ENCODE measurements at regions not wholly inside any gene's neighbourhood (a gene's known extent, or its start where the extent isn't known, plus 50 kb on each side); places are given as distances from the start of the nearest gene placed in this dataset.

GRCh38 chr16:75841517-75841916, 115.2 kb upstream of the CPHXL start:
- TF ChIP-seq REST (IDR thresholded peaks at IDR 0.05; ENCODE audit: insufficient read depth in 1 of 2, low read depth in 2 of 2, low read length in 2 of 2) (no peak), FOXP2 (optimal IDR thresholded peaks at IDR 0.05; ENCODE audit: borderline replicate concordance, extremely low read depth, extremely low read length, insufficient read depth) (no peak), TAF1 (IDR thresholded peaks at IDR 0.05; ENCODE audit: borderline replicate concordance, insufficient read depth, low read length) (no peak)

Measured in PFSK-1 (cell line).